ENCODE measurements at regions not wholly inside any gene's neighbourhood (a gene's known extent, or its start where the extent isn't known, plus 50 kb on each side); places are given as distances from the start of the nearest gene placed in this dataset.

DNA sequence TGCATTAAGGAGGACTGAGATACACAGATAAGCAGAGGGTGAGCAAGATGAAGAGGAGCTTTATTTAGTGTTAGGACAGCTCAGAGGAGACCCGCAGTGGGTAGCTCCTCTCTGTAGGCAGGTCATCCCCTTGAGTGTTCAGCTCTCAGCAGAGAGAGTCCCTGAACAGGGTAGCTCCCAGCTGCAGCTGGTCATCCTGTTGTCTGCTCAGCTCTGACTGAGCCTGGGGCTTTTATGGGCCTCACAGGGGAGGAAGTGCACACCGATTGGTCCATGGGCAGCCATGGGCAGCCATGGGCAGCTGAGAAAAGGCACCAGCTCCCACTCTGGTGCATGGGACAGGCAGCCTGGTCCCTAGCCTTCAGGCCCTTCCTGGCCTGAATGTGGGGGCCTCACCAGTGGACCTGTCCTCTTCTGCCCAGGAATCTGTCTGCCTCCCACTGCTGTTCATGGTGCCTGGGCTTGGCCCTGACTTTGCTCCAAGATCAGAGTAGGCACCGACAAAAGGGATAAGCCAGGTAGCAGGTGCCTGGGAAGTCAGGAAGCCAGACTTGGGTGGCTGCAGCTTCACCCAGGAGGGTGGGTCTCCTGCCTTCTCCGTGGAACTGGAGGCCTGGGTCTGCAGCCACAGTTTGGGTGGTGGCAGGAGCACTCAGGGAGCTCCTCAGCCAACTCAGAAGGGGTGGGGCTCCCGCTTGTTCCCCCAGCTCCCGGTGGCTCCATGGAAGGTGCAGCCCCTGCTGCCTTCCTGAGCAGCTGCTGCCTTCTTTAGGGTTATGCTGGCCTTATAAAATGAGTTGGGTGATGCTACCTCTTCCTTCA lies 54.7 kb downstream of the MYEOV start:
- DNase-seq (ENCODE audit: low read depth): no peak

DNA sequence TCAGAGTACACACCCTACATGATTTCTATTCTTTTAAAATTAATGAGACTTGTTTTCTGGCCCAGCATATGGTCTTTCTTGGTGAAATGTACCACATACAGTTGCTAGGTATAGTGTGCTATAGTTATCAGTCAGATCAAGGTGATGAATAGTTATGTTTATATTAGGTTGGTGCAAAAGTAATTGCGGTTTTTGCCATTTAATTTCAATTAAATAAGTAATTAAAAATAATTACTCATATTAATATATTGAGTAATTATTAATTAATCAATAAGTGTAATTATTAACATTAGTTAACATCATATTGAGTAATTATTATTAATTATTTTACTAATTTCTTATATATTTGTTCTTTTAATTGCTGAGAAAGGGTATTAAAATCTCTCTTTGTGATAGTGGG lies 56.1 kb downstream of the MYEOV start:
- no peak for DNase-seq (ENCODE audit: low read depth)

DNA sequence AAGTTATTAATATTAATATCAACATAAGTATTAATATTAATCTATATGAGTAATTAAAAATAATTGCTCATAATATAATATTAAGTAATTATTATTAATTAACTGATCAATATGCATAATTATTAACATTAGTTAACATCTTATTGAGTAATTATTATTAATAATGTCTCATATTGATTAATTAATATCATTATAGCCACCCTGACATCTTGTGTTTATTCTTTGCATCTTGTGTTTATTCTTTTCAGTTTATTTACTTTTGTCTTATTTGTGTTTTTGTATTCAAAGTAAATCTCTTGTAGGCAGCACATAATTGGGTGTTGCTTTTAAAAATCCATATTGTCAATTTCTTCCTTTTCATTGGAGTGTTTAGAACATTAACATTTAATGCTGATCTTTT lies 56.6 kb downstream of the MYEOV start:
- DNase-seq (ENCODE audit: low read depth): no peak

DNA sequence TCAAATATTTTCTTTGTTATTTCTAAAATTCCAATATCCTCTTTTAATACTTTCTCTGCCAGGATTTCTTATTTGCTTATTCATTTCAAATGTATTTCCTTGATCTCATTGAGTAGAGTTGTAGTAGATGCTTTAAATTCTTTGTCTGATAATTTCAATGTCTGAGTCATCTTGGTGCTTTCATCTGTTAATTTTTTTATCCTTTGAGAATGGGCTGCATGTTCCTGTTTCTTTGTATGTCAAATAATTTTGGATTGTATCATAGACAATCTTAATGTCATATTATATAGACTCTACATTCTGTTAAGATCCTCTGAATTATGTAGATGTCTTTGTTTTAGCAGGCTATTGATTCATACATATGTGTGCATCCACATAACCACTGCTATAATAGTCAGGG lies 57.5 kb downstream of the MYEOV start:
- peak; percentile 72 for DNase-seq (ENCODE audit: low read depth)

DNA sequence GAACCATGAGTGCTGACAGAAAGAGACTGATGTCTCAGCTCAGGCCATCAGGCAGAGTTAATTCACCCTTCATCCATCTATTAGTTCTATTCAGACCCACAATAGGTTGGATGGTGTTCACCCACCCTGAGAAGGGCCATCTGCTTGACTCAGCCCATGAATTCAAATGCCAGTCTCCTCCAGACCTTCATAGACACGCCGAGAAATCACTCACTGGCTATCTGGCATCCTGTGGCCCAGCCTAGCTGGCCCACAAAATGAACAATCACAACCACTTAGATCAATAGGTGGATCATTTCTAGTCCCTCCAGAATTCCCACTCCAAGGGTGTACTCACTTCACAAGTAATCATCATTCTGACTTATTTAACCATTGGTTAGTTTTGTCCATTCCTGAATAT lies 58.2 kb downstream of the MYEOV start:
- peak; percentile 17 for DNase-seq (ENCODE audit: low read depth)

DNA sequence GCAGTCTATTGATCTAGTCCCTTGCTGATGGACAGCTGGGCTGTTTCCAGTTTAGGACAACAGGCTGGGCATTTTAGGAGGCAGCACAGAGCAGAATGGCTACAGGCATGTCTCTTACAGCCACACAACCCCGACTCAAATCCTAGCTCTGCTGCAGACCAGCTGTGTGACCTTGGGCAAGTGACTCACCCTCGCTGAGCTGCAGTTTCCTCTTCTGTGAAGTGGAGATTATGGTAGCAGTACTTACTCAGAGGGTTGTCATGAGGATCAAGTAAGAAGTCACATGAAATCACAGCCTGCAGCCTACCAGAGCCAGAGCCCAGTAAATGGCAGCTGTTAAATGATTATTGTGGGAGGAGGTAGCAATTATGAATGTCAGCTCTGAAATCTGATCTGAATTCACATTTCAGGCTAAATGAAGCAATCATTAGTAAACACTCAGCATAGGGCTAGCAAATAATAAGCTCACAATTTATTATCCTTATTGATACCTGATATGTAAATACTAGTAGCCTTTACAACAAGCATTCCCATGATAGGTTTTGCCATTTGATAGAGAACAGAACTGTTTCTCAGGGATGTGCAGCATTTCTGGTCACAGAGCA lies 58.9 kb downstream of the MYEOV start:
- DNase-seq (ENCODE audit: low read depth): peak; percentile 87

DNA sequence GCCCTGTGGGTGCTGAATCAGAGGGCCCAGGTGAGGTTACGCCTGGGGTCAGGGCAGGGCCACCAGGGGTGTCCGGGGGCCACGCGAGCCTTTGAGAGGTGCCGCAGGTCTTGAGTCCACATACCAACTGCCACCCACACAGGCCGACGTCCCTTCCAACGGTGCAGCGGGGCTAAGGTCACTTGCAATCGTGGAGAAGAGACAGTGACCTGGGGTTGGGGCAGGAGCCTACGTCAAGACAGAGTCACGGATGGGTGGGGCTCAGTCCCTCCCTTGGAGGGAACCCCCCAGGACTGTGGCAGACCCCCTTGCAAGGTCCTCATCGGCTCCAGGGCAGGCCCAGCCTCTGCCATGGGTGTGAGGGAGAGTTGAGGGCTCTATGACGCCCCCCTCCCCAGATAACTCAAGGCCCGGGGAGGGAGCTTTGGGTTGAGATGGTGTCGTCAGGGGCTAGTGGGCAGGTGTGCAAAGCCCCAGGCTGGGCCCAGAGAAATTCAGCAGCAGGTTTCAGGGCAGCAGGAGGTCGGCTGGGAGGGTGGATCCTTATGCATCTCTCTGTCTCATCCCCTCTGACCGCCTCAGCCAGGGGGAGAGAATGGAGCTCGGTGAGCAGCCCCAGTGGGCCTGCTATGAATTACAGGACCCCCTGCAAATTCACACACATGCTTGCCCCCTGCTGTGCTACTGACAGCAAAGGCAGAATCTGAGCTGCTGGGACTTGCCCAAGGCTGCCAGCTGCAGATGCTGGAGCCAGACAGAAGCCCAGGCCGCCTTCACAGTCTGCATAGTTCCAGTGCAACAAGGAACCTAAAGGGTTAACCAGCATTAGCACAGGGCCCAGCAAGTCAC lies 60.0 kb downstream of the MYEOV start:
- DNase-seq (ENCODE audit: low read depth): no peak

DNA sequence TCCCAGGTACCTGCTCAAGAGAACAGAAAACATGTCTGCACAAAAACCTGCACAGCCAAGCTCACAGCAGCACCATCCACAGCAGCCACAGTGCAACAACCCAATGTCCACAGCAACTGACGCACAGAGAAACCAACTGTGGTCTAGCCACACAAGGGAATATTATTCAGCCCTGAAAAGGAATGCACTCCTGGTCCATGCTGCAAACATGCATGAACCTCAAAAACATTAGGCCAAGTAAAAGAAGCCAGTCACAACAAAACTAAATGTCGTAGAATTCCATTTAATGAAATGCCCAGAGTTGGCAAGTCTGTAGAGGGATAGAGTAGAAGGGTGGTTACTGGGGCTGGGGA lies 60.6 kb downstream of the MYEOV start:
- DNase-seq (ENCODE audit: low read depth): no peak

DNA sequence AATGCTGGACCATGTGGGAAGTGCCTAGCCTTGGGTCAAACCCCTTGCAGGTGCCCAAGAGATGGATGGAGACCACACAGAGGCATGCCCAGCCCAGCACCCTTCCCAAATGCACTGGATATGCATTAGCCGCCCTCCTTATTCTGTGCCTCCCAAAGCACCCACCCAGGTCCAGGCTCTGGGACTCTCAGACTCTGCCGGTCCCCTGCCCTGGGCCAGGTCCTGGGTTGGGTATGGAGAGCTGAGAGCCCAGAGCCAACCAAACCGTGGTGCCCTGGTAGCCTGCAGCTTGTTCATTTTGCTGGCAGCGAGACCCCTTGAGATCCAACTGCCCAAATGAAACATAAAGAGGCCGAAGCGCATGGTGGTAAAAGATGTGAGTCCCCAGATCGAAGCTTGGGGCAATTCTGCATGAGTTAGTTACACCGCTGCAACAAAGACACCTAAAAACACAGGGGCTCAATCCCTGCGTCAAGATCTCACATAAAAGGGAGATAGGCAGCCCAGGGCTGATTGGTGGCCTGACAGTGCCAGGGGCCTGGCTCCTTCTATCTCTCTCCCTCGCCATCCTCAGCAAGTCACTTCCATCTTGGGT lies 61.5 kb downstream of the MYEOV start:
- no peak for DNase-seq (ENCODE audit: low read depth)

DNA sequence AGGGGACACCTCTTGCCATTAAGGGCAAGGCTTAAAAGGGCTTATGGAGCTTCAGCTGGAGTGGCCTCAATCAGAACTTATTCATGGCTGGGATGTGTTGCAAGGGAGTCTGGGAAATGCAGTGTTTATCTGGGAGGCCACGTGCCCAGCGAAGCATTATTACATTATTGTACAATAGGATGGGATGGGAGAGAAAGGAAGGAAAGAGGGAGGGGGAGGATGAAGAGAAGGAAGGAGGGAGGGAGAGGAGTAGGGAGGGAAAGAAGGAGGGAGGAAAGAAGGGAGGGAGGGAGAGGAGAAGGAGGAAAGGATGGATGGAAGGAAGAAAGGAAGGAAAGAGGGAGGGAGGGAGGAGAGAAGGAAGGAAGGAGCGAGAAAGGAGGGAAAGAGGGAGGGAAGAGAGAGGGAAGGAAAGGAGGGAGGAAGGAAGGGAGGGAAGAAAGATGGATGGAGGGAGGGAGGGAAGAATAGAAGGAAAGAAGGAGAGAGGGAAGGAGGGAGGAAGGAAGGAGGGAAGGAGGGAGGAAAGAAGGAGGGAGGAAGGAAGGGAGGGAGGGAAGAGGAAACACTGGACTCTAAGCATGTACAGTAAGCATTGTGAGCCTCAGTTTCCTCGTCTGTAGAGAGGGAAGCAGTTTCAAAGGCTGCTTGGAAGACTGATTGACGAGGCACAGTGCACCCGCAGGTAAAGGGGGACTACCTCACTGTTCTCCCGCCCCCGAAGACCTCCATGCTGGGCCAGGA lies 62.2 kb downstream of the MYEOV start:
- DNase-seq (ENCODE audit: low read depth): no peak

DNA sequence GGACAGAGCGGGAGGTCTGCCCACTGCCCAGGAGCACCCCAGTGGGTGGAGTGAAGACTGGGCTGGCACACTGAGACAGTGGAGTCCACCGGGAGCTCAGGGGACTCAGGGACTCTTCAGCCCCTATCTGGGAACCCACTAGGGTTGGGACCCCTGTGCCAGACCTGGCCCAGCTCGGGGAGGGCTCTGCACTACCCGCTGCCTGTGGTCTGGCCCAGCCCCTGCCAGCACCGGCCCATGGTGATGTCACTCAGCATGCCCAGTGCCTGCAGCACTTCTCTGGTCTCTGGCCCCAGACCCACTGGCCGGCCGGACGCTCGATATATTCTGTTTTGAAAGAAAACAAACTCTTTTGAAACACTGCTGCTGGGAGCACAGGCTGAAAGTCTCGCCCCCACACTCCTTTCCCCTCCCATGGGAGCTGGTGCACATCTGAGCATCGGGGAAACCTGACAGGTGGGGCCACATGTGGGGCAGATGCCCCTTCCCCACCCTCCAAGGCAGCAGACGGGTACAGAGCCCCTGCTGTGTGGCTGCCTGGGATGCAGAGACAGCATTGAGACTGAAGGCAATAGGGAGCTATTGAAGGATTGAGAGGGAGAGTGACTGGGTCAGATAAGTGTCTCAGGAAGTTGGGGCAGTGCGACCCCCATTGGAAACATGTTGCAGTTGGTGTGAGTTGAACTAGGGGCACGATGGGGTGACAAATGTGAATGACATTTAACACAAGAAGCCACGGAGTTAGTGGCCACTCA lies 62.9 kb downstream of the MYEOV start:
- no peak for DNase-seq (ENCODE audit: low read depth)

DNA sequence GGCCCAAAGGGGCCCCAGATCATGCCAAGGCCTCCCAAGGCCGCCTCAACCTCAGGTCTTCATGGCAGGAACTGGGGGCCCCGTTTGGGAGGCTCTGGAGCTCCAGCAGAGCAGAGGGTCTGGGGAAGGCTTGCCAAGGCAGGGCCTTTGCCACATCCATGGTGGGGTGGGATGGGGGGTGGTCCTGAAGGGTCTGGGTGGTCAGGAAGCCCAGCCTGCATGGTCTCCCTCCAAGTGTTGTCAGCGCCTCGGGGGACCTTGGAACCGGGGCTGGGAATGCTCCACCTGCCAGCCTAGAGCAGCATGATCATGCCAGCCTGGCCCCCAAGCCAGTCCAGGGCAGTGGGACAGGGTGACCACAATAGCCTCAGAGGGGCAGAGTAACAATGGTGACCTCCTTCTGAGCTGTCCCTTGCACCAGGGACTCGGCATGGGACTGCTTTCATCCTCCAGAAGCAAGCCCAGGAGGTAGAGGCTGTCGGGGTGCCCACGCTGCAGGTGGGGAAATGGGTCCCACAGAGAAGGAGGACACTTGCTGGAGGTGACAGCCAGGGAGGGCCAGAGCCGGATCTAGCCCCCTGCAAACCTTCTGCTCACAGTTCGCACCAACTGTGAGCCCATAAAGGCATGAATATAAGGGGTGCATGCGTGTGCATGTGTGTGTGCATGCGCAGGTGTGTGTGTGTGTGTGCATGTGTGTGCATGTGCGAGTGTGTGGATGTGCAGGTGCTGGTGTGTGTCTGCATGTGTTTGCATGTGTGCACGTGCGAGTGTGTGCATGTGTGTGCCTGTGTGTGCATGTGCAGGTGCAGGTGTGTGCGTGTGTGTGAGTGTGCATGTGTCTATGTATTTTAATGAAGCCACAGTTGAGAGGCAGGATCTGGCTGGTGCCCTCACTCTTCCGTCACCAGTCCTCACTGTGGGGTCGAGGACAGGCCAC lies 63.8 kb downstream of the MYEOV start:
- no peak for DNase-seq (ENCODE audit: low read depth)

DNA sequence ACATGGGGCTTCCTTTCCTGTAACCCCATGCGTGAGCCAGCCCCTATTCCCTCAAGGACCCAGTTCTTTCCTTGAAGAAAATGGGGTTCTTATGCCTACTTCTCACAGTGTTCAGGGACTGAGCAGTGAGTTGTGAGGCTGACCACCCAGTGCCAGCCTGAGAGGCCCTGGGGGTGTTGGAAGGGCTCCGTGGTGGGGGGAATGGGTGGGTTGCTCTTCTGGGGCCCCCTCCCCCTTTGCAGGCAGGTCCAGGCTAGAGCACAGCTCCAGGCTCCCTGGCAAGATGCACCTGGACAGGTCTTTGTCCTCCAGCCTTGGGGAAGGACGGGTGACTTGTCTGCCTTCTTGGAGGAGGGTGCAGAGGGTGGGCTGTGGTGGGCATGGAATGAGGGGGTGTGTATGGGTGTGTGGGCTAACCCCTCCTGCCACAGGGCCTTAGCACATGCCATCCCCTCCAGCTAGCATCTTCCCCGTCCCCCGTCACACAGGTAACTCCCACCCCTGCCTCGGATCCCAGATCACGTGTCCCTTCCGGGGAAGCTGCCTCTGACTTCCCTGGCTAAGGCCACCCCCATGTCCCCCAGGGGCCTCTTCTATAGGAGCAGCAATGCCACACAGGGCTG lies 64.6 kb downstream of the MYEOV start:
- no peak for DNase-seq (ENCODE audit: low read depth)

DNA sequence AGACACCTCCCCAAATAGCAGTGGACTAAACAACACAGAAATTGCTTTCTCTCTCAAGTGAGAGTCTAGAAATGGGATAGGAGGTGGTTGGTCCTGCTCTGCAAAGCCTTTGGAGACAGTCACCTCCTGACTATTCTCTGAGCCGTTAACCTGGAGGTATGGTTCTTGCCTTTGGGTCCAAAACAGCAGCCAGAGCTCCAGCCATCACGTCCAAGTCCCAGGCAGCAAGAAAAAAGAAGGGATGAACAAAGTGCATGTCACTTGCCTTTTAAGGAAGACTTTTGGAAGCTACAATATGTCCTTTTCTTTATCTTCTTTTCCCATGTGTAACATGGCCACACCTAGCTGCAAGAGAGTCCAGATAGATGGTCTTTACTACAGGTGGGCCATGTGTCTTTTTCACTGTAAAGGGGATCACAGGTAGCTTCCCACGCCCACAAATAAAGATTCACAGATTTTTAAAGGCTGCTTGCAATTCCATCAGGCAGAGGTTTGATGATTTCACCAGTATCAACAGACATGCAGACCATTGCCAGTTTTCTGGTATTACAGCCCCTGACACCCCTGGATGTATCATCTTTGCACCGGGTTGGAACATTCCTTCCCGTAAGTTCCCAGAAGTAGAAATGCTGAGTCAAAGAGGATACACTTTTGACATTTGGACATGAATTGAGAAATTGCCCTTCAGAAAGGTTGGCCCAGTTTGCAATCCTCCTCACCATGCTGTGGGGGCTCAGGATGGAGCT lies 66.0 kb downstream of the MYEOV start:
- DNase-seq (ENCODE audit: low read depth): no peak

DNA sequence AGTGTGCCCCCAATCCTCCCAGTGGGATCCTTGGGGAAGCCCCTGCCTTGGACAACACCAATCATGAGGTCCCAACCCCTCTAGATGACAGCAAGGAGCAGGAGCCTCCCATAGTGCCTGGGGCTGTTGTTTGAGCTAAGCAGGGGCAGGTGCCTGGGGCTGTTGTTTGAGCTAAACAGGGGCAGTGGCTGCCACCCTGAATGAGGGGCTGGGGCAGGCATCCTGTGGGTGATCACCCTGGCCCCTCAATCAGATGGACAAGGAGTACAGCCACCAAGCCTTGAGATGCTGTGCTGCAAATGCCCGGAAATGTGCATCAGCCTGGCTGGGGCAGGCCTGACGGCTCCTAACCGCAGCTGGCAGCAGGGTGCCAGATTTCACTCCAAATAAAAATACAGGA lies 66.7 kb downstream of the MYEOV start:
- DNase-seq (ENCODE audit: low read depth): no peak

DNA sequence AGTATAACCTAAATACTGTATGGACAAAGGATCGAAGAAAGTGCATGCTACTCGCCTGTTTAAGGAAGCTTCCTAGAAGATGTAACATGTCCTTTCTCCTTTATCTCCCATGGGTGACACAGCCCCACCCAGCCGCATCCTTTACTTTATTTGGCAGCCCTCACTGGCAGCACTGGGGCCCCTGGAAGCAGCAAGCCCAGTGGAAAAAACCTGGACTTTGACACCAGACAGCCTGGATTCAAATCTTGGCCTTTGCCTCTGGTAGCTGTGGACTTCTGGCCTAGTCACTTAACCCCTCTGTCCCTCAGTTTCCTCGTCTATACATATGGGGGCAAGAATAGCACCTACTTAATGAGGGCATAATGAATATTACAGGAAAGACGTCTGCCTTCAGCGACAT lies 67.1 kb downstream of the MYEOV start:
- no peak for DNase-seq (ENCODE audit: low read depth)

DNA sequence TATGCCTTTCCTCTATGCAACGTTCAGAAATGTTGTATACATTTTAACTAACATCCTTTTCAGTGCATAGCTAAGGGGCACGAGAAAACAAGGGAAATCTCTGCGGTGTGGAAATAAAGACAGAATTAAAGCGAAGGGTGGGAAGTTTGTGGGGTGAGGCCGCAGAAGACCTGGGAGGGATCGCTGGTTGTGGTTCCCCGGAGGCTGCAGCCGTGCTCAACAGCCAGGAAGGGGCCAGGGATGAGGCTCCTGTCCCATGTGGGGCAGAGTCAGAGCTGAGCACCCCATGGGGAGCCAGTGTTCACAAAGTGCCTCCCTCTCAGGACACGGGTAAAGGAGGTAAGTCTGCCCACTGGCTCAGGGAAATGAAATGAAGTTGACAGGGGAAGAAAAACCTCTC lies 67.5 kb downstream of the MYEOV start:
- no peak for DNase-seq (ENCODE audit: low read depth)

DNA sequence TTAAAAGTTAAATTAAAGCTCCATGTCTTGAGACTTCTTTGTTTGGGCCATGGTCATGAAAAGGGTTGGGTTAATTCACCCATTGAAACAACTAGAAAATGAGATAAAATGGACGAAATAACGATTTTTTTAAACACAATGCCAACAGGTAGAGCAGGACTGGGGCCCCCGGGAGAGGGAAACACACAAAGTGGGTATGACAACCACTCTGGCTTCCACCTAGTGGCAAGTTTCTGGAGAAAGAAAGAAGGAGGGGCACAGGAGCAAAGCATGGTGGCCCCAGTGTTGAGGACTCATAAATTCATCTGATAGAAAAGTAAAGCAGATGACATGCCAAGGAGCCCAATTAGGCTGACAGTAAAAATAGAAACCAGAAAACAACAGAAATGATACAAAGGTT lies 68.4 kb downstream of the MYEOV start:
- no peak for DNase-seq (ENCODE audit: low read depth)

DNA sequence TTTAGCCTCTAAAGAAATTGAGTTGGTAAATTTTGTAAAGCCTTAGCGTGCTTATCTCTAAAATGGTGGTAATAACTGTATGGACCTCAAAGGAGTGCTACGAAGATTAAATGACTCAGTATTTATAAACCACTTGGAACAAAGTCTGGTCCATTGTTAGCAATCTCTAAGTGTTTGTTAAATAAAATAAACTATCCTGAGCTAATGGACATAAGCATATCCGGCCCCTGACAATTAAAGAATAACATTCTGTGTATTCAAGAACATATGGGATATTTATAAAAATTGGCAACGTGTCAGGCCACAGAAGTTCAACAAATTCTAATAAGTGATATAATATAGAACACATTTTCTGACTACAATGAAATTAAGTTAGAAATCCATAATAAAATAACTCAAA lies 71.0 kb downstream of the MYEOV start:
- DNase-seq (ENCODE audit: low read depth): peak; percentile 43

All from M059J (cell line).